ENCODE measurements at regions not wholly inside any gene's neighbourhood (a gene's known extent, or its start where the extent isn't known, plus 50 kb on each side); places are given as distances from the start of the nearest gene placed in this dataset.

DNA sequence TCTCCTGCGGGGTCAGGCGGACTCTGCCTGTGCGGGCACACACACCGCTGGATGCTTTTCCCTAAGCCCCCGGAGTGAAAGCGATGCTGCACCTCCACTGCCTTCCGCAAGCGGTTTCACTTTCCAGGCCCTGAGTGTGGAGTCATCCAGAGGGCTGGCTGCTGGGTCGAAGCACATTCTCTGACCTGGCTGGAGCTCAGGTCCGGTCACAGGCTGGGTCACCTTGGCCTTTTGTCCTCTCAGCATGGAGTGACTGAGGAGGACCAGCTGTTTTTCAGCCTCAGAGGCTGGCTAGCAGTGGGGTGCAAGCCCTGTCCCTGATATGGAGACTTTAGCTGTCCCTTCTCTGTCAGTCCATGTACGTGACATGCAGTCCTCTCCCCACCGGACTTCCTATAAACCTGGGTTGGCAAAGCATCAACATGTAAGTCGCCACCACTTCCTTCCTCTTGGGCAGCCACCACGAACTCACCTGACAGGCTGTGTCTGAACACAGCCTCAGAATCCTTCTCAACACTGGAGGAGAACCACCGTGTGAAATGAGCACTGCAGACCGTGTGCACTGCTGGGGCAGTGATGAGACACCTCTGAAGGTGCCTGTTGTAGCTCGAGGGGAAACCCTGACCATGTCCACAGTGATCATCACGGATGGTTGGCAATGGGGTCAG, 51.3 kb downstream of the GADD45G start:
- DNase-seq: no peak

DNA sequence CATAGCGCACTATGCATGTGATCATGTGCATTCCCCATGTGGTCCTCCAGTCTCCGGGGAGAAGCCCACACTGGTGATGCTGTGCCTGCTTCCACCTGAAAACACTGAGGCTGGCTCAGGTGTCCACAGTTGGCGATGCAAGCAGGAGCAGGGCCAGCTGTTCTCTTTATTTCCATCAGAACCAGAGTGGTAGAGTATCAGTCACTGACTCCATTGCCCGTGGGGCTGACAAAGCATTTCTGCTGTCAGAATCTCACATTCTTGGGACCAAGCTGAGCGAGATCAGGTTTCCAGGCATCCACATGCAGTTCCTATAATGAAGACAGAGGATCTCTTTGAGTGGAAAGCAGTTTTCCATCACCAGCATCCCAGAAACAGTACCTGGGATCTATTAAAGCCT, 52.5 kb downstream of the GADD45G start:
- no peak for DNase-seq

DNA sequence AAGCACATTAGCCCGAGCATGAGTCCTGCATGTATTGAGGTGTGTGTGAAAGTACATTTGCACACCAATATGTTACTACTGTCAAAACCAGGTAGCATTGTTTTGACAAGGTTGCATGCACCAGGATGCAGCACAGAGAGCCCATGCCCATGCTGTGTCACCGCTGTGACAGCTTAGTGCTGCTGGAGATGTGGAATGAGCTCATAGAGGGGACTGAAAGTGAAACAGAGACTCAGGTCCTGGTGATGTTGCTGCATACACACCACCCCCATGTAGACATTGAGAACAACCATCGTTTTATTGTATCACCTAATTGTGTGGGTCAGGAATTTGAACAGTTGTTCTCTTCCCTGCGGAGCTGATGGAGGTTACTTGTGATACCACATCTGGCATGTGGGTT, 53.0 kb downstream of the GADD45G start:
- DNase-seq: no peak

DNA sequence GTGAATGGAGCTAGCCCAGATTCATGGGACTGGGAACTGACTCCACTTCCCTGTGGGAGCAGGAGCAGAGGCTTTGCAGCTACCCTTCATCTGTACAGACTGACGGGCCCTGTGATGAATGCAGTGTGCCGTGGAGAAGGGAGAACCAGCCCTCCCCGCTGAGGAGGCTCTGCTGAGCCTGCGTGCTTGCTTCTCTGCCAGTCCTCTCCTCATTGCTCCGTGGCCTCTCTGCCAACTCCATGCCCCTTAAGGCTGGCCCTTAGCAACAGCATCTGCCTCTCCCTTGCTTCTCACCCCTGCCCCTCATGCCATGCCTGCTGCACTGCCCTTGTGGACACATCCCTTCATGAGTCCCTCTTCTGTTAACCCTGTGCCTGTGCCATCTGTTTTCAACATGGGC, 53.6 kb downstream of the GADD45G start:
- DNase-seq: no peak

DNA sequence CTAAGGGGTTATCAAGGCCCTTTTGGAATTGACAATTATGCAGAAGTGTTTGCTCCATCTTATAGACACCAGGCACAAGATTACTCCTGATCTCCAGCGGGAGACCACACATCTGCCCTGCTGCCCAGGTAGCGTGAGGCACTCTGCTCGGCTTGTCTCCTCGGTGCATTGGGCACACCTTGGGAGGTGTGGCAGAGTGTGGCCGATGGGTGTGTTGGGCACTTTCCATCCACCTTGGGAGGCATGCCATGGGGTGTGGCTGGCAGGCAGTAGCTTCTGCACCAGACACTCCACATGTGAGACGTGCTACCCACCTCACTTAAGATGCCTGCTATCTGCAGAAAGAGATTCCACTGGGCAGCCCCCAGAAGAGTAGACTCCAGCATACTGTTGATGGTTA, 54.1 kb downstream of the GADD45G start:
- DNase-seq: no peak

DNA sequence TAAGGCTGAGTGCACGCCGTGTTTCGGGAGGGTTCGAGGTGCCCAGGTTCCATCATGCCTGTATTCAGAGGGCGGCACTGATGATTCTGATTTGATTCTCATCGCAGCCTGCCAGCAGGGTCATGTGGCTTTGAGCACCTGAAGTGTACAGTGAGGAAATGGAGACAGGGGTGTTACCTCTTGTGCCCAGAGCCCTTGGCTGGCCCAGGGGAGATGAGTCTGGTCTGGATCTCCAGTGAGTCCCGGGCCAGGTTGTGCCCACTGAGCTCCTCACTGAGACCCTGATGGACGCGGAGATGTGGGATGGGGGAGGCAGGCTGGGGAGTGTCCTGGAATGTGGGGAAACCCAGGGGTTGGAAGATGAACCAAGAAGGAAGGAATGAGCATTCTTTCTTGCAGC, 54.7 kb downstream of the GADD45G start:
- DNase-seq: no peak

DNA sequence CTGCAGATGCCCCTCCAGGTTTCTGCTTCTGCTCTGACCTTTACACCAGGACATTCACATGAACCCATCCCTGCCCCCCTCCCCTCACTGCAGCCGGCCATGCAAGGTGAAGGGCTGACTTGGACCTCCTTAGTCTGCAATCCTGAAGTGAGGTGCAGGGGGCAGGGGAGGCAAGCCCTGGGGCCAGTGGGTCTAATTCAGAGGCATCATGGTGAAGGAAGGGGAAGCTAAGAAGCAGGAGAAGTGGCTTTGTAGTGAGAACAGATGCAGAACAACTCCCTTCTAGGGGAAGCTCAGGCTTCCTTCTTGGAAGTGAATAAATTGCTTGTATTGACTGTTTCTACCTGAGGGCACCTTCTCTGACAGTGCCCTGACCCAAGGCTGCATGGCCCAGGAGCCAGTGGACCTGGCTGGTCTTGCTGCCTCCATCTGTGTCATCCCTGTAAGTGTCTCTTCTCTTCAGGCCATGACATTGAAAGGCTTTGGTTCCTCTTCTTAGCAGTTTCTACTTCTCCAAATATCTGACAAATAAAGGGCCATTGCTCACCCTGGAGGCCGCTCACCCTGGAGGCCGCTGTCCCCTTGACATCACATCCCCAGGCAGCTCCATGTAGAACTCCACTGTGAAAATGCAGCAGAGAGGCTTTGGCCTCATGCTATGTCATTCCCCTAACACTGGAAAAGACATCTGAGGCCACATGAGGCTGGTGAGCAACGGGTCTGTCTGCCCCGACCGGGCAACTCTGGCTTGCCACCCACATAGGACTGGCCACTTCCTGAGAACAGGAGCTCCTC, 55.3 kb downstream of the GADD45G start:
- DNase-seq: no peak

DNA sequence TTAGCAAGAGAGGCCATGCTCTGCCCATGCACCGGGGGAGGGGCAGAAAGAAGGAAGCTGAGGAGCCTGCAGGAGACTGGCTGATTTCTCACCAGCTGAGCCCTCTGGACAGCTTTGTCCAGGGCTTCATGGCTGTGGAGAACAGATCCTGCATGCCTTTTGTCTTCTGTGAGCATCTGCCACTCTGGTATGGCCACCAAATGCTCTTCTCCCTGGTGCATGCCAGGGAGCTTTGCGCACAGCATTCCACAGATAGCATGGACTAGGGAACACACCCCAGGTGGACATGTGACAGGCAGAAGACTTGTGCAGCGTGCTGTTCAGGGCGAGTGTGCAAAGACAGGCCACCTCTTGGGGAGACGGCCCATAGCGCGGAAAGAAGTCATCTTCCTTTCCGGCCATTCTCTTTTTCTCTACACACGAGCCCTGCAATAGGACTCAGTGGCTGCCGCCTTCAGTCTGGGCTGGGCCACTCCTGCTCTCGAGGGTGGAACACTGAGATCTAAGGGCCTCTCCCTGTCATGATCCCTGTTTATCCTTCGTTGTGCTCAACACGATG, 56.7 kb downstream of the GADD45G start:
- no peak for DNase-seq

DNA sequence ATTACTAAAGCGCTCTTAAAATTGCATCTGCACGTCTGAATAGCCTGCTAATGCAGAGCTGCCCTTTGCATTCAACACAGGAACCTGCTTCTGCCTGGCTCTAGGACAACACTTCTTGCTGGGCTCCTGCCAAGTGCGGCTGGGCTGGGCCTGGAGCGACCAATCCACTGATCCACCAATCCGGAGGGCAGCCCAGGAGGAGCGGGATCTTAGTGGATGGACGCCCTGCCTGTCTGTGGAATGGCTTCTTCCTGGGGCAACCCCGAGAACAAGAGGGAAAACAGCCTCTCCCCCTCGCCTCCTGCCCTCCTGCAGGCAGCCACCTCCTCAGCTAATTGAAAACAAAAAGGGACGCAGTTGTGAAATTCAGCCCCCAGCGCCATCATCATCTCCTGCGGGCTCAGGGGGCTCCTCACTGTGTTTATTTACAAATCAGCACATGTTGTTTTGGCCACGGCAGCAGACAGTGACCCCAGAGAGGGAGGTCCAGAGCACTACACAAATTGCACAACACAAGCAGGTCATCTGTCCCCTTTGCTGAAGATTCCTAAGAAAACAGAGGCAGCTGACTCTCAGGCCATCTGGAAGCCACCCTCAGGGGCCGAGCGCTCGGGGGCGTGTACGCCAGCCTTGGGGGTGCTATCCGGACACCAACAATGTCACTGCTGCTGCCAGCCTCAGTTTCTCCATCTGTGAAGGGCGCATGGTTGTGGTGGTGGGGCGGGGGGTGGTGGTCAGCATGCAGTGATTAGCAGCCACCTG, 57.3 kb downstream of the GADD45G start:
- peak; percentile 98 for DNase-seq

DNA sequence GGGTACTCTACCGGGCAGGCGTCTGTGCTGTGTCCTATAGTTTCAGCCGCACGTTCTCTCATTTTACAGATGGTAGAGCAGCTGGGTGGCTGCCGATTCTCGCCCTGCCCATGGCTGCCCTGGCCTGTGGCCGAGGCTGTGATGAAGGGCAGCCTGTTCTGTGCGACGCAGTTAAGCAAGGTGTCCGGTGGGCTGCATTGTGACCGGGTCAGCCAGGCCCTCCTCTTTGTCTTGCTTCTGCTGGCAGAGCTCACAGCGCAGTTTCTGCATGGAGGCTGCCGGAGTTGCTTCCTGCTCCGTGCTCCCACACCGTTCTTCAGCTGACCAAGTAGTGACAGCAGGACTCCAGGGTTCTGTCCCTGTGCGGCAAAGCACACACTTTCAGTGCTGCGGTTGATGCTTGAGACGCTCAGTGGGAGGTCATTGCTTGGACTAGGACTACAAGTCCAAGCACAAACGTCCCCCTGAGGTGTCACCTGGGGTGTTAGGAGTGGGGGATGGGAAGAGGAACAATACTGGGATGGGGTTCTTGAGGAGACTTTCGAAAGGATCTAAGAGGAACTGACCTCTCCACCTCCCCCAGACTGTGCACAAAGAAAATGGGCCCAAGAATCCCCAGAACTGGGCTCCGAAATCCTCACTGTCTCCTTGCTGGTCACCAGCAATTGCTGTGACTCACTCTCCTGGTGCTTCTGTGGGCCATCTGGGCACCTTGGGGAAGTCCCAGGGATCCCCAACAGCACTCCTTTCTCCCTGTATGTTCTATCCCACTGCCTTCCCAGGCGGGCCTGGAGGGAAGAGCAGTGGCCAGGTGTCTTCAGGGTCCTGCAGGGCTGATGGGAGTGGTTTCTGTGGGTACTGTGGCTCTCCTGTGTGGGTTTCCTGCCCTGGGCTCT, 58.2 kb downstream of the GADD45G start:
- DNase-seq: no peak

DNA sequence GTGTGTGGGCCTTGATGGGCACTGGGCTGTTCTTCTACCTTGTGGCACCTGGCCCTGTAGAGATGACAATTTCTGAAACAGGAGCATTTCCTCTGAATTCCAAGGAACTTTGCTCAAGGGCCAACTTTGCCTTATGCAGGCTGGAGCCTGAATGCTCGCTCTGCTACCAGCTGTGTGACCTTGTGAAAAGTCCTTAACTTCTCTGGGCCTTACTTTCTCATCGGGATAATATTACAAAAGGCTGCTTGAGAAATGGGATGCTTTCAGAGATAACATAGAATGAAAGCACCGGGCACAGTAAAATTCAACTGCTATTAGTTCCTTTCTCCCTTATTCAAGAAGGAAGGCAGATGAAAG, 58.8 kb downstream of the GADD45G start:
- no peak for DNase-seq

DNA sequence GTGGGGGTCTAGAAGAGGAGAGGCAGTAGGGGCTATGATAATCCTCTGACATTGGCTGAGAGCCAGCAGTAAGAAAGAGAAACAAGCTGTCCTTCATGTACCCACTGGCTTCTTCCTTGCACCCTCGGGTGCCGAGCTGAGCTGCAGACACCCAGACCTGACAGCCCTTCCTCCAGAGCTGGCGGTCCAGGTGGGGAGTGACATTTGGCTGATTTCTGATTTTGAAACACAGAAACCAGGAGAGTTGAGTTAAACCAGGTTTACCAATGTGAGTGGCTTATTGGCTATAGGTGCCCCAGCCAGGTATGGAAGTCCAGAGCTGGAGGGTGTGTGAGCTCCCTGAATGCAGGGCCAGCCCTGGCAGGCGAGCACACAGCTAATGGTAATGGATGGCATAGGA, 59.2 kb downstream of the GADD45G start:
- no peak for DNase-seq

DNA sequence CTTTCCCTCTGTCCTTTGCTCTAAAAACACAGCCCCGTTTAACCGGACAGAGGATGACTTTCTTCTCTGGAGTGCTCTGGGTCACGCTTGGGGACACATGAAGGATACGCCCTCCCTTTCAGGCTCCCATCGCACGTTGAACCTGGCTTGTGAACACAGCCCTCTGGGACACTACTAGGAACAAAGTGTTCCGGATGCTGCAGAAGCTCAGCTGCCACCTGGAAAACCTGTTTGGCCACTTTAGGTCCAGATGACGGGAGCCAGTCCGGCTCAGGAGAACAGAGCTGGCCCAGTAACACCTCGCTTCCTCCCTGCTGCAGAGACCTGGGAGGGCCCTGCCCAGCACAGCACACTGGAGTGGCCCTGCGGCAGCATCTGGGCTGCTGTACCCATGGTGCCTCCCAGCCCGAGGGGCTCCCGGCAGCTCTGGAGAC, 60.1 kb downstream of the GADD45G start:
- no peak for DNase-seq

DNA sequence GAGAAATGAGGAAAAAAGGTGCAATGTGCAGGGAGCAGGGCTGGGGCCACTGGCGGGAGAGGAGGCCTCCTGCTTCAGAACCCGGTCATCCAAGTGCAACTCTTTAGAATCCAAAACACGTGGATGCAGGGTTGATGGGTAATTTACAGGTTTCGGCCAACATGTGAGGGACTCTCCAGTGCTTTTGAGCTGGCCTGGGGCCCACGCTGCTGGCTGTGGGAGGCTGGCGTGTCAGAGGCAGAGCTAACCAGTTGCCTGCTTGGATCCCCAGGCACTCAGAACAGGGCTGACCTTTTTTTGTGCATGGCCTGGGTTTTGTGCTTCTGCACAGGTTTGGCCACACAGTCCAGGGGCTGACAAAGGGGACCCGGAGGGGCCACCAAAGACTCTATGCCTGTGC, 61.6 kb downstream of the GADD45G start:
- DNase-seq: no peak

DNA sequence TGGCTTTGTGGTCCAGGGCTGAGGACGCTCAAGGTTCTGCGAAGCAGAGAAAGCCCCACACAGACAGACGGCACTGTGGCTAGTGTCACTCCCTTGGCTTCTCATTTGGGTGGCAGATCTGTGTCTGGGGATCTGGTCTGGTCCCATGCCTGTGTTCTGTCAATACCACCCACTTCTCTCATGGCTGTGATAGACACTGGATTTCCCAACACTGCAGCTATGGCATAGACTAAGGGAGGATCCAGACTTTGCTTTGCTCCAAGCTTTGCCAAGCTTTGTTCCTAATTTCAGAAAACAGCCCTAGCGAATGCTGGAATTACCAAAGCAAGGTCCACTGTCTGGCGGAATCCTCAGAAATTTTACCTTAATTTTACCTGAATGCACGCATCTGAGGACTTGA, 62.1 kb downstream of the GADD45G start:
- DNase-seq: no peak

DNA sequence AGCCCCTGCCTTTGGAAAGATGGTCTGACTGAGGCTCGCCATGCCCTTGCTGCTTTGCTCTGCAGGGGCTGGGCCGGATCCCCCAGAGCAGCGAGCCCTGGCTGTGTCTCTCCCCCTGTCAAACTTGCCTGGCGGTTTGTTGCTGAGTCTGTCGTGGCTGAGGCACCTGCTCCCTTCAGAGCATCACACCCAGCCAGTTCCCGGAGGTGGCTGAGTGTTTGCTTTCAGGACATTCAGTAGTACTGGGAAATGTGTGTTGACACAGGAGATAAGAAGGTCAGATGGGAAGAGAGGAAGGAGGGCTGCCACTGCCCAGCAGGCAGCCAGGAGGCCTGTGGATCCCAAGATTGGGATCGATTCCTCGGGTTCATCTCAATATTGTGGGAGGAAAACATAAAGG, 62.9 kb downstream of the GADD45G start:
- DNase-seq: peak; percentile 86

DNA sequence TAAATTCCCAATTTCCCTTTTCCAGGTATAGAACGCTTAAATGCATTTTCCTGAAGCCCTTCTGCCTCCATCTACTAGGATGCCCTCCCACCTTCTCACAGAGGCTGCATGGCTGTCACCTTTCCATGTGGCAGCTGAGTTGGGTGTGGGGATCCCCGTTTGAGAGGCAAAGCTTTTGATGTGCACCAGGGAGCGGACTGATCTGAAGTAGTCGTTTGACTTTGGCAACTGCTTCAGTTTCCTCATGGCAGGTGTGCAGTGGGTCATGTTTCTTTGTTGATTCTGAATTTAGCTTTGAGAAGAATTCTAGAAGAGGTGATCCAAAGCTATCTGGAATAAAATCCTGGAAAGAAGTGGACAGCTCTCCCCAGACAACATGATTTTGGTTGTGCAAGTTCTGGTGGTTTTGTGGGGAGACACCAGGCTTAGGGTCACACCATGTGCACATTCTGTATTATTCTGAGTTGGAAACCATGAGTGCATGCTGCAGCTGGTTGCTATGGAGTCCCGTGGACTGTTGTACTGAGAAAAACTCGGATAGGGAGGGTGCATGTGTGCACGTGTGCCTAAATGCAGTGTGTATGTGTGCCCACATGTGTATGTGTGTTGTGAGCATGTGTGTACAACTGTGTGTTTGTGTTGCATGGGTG, 63.5 kb downstream of the GADD45G start:
- peak; percentile 60 for DNase-seq

DNA sequence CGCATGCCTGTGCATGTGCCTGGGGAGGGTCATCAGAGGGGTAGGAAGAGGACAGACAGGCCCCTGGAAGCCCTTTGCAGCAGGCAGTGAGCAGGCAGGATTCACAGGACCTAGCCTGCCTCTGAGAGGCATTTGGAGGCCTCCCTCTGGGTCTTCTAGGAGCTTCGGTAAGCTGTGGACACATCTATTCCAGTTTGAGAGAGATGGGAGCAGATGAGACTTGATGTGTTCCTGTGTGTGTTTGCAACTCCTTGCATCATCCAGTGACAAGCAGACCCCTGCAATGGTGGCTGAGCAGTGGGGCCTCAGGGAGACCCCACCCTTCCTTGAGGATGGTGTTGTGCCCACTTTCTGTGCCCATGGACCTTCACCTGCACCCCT, 64.0 kb downstream of the GADD45G start:
- DNase-seq: no peak

DNA sequence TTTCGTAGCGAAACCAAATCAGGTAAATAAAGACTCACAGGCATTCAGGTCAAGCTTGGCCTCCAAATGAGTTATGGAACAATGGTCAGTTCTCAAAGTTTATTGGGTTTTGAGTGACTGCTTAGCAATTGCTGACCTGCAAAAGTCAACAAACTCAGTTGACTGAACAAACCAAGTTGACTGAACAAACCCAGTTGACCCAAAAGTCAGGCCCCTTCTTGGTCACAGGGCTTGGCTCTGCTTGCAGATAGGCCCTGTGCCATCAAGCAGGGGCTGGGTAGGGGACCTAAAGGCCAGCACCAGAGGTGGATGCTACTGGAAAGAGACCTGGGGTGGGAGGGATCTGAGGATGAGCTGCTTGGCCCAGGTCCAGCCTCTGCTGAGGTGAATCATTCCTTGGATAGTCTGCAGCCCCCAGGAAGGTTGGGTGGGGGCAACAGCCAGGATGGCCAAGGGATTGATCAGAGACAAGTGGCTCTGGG, 64.6 kb downstream of the GADD45G start:
- no peak for DNase-seq

DNA sequence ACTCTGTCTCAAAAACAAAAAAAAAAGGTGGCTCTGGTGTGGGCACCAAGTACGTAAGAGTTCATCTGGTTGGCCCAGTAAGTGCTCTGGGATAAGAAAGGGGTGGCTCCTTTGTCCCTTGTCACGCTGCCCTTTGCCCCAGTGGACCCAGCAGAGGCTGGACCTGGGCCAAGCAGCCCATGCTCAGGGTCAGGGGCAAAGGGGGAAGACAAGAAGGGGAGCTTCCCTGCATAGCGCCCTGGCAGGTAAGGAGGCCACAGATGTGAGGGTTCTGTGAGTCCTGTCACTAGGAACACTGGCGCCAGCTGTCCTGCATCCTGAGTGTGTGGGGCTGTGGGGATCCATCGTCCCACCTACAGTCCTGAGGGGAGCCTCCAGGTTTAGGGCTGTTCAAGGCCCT, 65.3 kb downstream of the GADD45G start:
- DNase-seq: no peak

DNA sequence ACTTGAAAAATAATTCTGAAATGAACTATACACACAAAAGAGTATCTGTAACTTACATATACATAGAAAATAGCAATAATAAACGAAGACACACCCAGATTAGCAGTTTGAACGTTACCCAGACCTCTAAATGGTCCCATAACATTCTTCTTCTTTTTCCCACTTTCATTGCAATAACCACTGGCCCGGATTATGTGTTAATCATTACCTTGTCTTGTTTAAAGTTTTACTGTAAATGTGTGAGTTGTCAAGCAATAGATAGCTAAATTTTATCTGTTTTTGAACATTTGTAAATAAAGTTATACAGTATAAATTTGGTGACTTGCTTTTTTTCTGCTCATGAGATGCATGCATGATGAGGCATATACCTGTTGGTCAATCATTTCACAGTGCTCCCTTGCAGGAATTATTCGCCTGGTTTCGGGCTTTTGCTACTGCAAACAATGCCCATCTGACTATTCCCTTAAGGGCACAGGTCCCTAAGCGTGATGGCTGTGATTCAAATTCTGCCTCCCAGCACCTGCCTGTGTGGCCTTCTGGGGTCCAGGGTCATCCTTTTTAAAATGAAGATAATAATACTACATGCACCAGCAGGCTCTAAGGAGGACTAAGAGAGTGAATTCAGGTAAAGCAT, 66.1 kb downstream of the GADD45G start:
- DNase-seq: no peak

DNA sequence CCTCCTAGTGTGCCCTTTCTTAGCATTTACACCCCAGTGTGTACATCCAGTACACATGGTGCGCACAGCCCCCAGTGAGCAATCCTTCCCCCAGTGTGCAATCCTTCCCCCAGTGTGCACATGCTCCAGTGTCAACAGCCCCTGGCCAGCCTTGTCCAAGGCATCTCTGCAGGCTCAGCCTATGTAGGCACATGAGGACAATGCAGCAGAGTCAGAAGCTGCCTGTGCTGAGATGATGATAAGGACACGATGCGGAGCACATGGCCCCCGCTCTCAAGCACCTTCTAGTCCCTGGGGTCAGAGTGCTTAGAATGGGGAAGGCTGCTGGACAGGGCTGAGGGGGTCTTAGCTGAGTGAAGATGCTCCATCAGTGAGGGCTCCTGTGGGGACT, 69.8 kb downstream of the GADD45G start:
- DNase-seq: no peak
